Muscle of leg (tissue), 3 donors: ENCODE measurements at regions not wholly inside any gene's neighbourhood (a gene's known extent, or its start where the extent isn't known, plus 50 kb on each side); places are given as distances from the start of the nearest gene placed in this dataset.

Experiments
- DNase-seq: peaks from one replicate; pipeline ENCODE4 v3.0.0; 2013
- H3K27ac ChIP-seq: one replicate; pipeline ENCODE4 v1.5.1; 2013; ENCODE audit warnings: mild to moderate bottlenecking, low read length, control low read depth
- H3K27me3 ChIP-seq: one replicate; pipeline ENCODE4 v1.6.1; 2013; ENCODE audit warnings: low read length; ENCODE audit not compliant: control insufficient read depth, insufficient read depth
- H3K36me3 ChIP-seq: one replicate; pipeline ENCODE4 v1.6.1; 2013; ENCODE audit warnings: low read length; ENCODE audit not compliant: control insufficient read depth, insufficient read depth
- H3K4me1 ChIP-seq: one replicate; pipeline ENCODE4 v1.6.1; 2013; ENCODE audit warnings: low read length; ENCODE audit not compliant: control insufficient read depth, insufficient read depth
- H3K4me3 ChIP-seq: one replicate; pipeline ENCODE4 v1.5.1; 2013; ENCODE audit warnings: low read length, control low read depth
- H3K9me3 ChIP-seq: replicated peaks from 2 replicates; pipeline ENCODE4 v1.6.1; 2013; ENCODE audit warnings: low read depth, low read length; ENCODE audit not compliant: control insufficient read depth
- WGBS: methylation state at CpG from one replicate; pipeline ENCODE4 v1.1.5; 2013; ENCODE audit warnings: missing lambda C conversion rate; ENCODE audit not compliant: insufficient coverage; 5-methylcytosine and 5-hydroxymethylcytosine counted together

GRCh38 chr1:228824366-228824765, 89.1 kb downstream of the RHOU start:
- no peaks in the 10 kb centered on the region for H3K36me3 ChIP-seq
- no peak for DNase-seq
- no peak overlapping the region for H3K4me3 ChIP-seq
- no peak overlapping the region for H3K27ac ChIP-seq
- no CpG with 5 or more reads among the region's 7 CpGs for WGBS
- peaks cover 8% of the 10 kb centered on the region for H3K4me1 ChIP-seq
- no peaks in the 10 kb centered on the region for H3K9me3 ChIP-seq
- H3K27me3 ChIP-seq, result no peaks in the 10 kb centered on the region

- H3K4me1 ChIP-seq, result peaks cover 8% of the 10 kb centered on the region
- H3K9me3 ChIP-seq, result no peaks in the 10 kb centered on the region
- H3K4me3 ChIP-seq, result no peak overlapping the region
- H3K27me3 ChIP-seq, result no peaks in the 10 kb centered on the region
- H3K36me3 ChIP-seq, result no peaks in the 10 kb centered on the region
- no peak overlapping the region for H3K27ac ChIP-seq
- DNase-seq, result no peak
These were observed 89.8 kb downstream of the RHOU start for GRCh38 chr1:228825041-228825440.

DNA sequence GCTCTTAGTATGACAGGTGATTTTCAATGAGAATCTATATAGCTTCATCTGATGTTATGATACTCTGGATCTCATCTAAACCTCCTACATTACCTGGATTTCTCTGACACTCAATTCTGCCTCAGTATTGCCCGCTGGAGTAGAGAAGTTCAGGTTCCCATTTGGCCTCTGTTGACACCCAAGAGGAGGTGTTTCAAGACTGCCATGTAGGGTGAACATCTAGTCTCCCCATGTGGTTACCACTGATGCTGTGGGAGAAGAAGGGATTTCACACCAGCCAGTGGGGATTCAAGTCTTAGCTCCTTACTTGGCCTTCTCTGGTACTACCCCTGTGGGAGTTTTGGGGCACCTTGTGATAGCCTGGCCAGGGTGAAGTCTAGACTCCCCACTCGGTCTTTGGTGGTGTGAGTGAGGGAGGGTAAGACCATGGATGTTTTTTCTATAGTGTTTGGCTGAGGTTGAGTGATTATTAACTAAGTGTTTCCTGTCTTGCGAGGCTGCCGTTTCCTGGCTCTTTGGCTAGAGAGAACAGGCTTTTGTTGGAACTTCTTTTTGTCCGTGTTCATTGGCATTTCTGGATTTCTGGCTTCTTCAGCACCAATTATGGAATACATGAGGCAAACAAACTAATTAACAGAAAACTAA, 90.7 kb downstream of the RHOU start:
- DNase-seq, result no peak
- Histone ChIP-seq H3K4me3 (no peak overlapping the region), H3K9me3 (no peaks in the 10 kb centered on the region), H3K36me3 (no peaks in the 10 kb centered on the region), H3K27ac (no peak overlapping the region), H3K4me1 (peaks cover 8% of the 10 kb centered on the region), H3K27me3 (no peaks in the 10 kb centered on the region)
- 40% methylated on average over 1 of the region's 5 CpGs for WGBS

- no peaks in the 10 kb centered on the region for H3K27me3 ChIP-seq
- no peaks in the 10 kb centered on the region for H3K9me3 ChIP-seq
- H3K36me3 ChIP-seq, result no peaks in the 10 kb centered on the region
- H3K27ac ChIP-seq, result no peak overlapping the region
- no peak overlapping the region for H3K4me3 ChIP-seq
- DNase-seq, result peak; percentile 89
- H3K4me1 ChIP-seq, result peaks cover 8% of the 10 kb centered on the region
- WGBS, result 0% methylated on average over 1 of the region's 3 CpGs
These were observed 91.7 kb downstream of the RHOU start for GRCh38 chr1:228827019-228827418.

DNA sequence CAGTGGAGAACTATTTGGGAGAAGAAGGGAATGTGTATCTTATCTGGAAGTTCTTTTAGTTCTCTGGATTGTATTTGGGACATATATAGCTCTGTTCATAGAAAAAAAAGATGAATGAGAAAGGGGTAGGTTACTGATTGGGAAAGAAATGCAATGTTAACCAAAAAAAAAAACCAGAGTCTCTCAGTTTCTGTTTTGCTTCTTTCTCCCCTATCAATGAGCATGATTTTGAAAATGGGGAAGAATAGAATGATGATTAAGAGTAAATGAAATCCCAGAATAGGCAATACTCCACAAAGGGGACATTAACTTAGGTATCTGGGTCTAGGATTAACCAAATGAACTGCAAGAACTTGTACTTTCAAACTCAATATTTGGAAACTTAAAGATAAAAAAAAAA, 92.9 kb downstream of the RHOU start:
- DNase-seq, result no peak
- H3K9me3 ChIP-seq, result no peaks in the 10 kb centered on the region
- no peak overlapping the region for H3K27ac ChIP-seq
- H3K4me3 ChIP-seq, result no peak overlapping the region
- no peaks in the 10 kb centered on the region for H3K27me3 ChIP-seq
- H3K36me3 ChIP-seq, result no peaks in the 10 kb centered on the region
- peaks cover 8% of the 10 kb centered on the region for H3K4me1 ChIP-seq

DNA sequence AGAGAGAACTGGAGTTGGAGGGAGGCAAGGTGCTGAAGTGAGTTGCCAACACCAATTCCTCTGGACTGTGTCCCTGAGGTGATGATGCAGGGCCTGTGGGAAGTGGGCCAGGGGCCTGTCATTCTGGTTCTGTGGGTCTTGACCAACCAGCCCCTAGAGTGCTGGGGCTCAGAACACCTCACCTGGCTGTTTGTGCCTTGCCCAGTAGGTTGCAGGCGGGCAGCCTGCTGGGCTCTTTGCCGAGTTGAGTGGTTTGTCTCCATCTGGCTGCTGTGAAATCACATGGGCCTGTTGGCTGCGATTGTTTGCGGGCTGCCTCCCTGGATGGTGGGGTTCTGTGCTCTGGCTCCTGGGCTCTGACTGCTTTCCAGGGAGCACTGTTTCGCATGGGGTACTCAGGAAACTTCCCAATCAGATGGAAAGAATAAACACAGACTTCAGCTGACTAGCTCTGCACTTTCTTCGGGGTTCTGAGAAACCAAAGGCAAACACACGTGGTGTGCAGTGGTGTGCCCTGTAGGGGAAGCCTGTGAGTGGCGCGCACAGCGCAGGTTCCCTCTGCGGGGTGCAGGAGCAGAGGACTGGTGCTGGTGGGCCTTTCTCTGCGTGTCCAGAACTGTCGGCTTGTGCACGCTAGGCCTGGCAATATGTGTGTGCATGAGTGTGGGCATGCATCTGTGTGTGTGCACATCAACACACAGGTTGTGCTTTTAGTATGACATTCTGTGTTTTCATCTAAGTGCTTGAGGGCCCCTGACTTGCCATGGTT, 95.1 kb downstream of the RHOU start:
- no peak overlapping the region for H3K4me3 ChIP-seq
- H3K27me3 ChIP-seq, result no peaks in the 10 kb centered on the region
- peaks cover 23% of the 10 kb centered on the region for H3K4me1 ChIP-seq
- no peak for DNase-seq
- no peaks in the 10 kb centered on the region for H3K9me3 ChIP-seq
- 77% methylated on average over 11 of the region's 14 CpGs for WGBS
- H3K27ac ChIP-seq, result no peak overlapping the region
- H3K36me3 ChIP-seq, result no peaks in the 10 kb centered on the region

DNA sequence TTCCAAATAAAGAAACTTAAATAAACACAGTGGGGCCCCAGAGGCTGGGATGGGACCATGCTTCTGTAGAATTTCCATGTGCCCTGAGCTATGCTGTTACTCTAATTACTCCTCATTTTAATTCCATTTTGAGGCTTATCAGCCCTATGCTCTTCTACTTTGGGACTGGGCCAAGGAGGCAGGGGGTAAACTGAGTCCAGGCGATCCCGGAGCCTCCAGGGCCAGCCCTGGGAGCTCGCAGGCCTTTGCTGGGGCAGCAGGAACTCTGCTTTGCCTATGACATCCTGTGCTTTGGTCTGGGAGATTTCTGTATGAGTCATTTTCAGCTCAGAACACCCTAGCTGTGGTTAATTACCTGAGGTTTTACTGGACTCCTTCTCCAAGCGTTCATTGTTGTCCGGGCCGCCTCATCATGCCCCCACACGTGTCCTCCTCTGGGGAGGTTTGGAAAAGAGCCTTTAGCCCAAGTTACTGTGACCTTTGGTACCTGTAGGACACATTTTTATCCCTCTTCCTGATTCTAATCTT, 95.7 kb downstream of the RHOU start:
- no peak for DNase-seq
- Histone ChIP-seq H3K27me3 (no peaks in the 10 kb centered on the region), H3K4me1 (peaks cover 23% of the 10 kb centered on the region), H3K9me3 (no peaks in the 10 kb centered on the region), H3K27ac (no peak overlapping the region), H3K4me3 (no peak overlapping the region), H3K36me3 (no peaks in the 10 kb centered on the region)
- WGBS, result 75% methylated on average over 2 of the region's 7 CpGs

DNA sequence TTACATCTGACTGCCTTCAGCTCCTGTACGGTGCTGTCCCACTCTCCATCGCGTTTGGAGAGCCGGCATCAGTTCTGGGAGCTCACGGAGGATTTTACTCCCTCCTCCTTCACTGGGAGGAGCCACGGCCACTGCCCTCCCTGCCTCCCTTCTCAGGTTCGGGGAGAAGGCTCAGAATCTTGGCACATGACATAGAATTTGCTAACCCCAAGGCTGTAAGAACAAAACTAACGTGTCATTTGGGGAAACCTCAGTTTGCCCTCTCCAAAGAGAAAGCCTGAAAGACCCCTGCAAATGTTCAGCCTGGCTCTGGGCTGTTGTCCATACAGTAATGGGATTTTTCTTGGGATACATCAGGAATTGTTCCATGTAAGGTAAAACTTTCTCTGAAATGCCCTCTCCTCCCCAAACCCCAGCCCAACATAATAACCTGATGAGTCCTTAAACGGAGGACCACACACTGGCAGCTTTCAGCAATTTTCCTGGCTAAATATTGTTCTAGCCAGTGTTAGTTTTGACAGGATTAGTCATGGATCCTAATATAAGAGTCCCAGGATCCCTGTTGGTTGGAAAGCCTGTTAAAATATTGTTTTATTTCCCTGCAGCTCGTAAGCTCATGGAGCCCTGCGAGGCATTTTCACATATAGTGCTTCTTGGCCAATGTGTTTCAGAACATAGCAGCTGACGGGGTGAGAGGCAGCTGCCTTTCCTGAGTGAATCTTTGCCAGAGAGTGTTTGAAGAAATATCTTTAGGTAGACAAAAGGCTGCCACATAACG, 98.8 kb downstream of the RHOU start:
- peak; percentile 46 for DNase-seq
- Histone ChIP-seq H3K9me3 (no peaks in the 10 kb centered on the region), H3K36me3 (no peaks in the 10 kb centered on the region), H3K4me1 (peaks cover 15% of the 10 kb centered on the region), H3K27ac (peak overlapping the region; percentile 51), H3K4me3 (no peak overlapping the region), H3K27me3 (no peaks in the 10 kb centered on the region)
- 15% methylated on average over 10 of the region's 13 CpGs for WGBS

DNA sequence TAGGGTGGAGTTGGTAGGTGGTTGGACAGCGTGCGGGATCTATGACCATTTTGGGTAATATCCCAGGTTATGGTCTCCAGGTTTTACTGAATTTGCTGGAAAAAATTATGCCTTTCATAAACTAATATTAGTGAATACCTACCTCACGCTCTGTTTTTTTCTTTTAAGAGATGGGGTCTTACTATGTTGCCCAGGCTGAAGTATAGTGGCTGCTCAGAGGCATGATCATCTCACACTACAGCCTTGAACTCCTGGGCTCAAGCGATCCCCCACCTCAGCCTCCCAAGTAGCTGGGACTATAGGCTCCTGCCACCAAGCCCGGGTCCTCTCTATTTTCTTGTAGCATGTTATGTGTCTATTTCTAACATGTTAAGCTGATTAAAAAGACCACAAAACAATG, 100.2 kb downstream of the RHOU start:
- no peaks in the 10 kb centered on the region for H3K36me3 ChIP-seq
- no peaks in the 10 kb centered on the region for H3K9me3 ChIP-seq
- no peak overlapping the region for H3K4me3 ChIP-seq
- no peak overlapping the region for H3K27ac ChIP-seq
- WGBS, result no CpG with 5 or more reads among the region's 5 CpGs
- peaks cover 15% of the 10 kb centered on the region for H3K4me1 ChIP-seq
- DNase-seq, result no peak
- no peaks in the 10 kb centered on the region for H3K27me3 ChIP-seq

- no CpG with 5 or more reads among the region's 3 CpGs for WGBS
- H3K36me3 ChIP-seq, result no peaks in the 10 kb centered on the region
- H3K9me3 ChIP-seq, result no peaks in the 10 kb centered on the region
- DNase-seq, result no peak
- H3K4me1 ChIP-seq, result peaks cover 15% of the 10 kb centered on the region
- H3K27me3 ChIP-seq, result no peaks in the 10 kb centered on the region
- H3K27ac ChIP-seq, result no peak overlapping the region
- no peak overlapping the region for H3K4me3 ChIP-seq
These were observed 100.6 kb downstream of the RHOU start for GRCh38 chr1:228835911-228836310.
